ENCODE measurements at regions not wholly inside any gene's neighbourhood (a gene's known extent, or its start where the extent isn't known, plus 50 kb on each side); places are given as distances from the start of the nearest gene placed in this dataset.

GRCh38 chr3:24551626-24552025, 57.0 kb upstream of the THRB start:
- Histone ChIP-seq H3K4me1 (ENCODE audit: low read length) (peaks cover 11% of the 10 kb centered on the region; the same call in 1 of the 2 replicates), H3K27me3 (replicated peaks; ENCODE audit: insufficient read depth, low read length) (no peaks in the 10 kb centered on the region), H3K4me3 (ENCODE audit: low read length) (no peak overlapping the region), H4K20me1 (ENCODE audit: insufficient read depth, low read length) (no peaks in the 10 kb centered on the region), H3K36me3 (replicated peaks; ENCODE audit: insufficient read depth, low read length) (no peaks in the 10 kb centered on the region), H3K27ac (ENCODE audit: low read length) (no peak overlapping the region), H3K4me2 (ENCODE audit: low read depth, low read length) (no peak overlapping the region), H3K9me3 (replicated peaks; ENCODE audit: insufficient read depth, low read length) (no peaks in the 10 kb centered on the region; the same call in 1 of the 2 replicates), H2AFZ (ENCODE audit: low read length) (no peak overlapping the region), H3K79me2 (ENCODE audit: low read length) (no peaks in the 10 kb centered on the region), H3K9ac (ENCODE audit: low read length) (no peak overlapping the region), H3F3A (ENCODE audit: insufficient read depth, low read length) (no peaks in the 10 kb centered on the region), H3K9me2 (replicated peaks; ENCODE audit: insufficient read depth, low read length) (no peaks in the 10 kb centered on the region)
- no peak for TF ChIP-seq EZH2 (optimal IDR thresholded peaks at IDR 0.05; ENCODE audit: low read depth, low read length)
- TF ChIP-seq EZH2phosphoT487 (IDR thresholded peaks at IDR 0.05; ENCODE audit: low read length) = no peak
- no peak for TF ChIP-seq CTCF (IDR thresholded peaks at IDR 0.05; ENCODE audit: low read length)
- no peak for DNase-seq

- Histone ChIP-seq H3K27me3 (replicated peaks; ENCODE audit: insufficient read depth, low read length) (no peaks in the 10 kb centered on the region), H3K9me3 (replicated peaks; ENCODE audit: insufficient read depth, low read length) (no peaks in the 10 kb centered on the region), H3K79me2 (ENCODE audit: low read length) (no peaks in the 10 kb centered on the region), H3K9me2 (replicated peaks; ENCODE audit: insufficient read depth, low read length) (no peaks in the 10 kb centered on the region), H4K20me1 (ENCODE audit: insufficient read depth, low read length) (no peaks in the 10 kb centered on the region), H3F3A (ENCODE audit: insufficient read depth, low read length) (no peaks in the 10 kb centered on the region), H3K27ac (ENCODE audit: low read length) (no peak overlapping the region), H3K9ac (ENCODE audit: low read length) (no peak overlapping the region), H3K4me1 (ENCODE audit: low read length) (no peaks in the 10 kb centered on the region), H3K36me3 (replicated peaks; ENCODE audit: insufficient read depth, low read length) (no peaks in the 10 kb centered on the region), H2AFZ (ENCODE audit: low read length) (no peak overlapping the region), H3K4me3 (ENCODE audit: low read length) (no peak overlapping the region), H3K4me2 (ENCODE audit: low read depth, low read length) (no peak overlapping the region)
- TF ChIP-seq EZH2 (optimal IDR thresholded peaks at IDR 0.05; ENCODE audit: low read depth, low read length) = no peak
- no peak for TF ChIP-seq EZH2phosphoT487 (IDR thresholded peaks at IDR 0.05; ENCODE audit: low read length)
- TF ChIP-seq CTCF (IDR thresholded peaks at IDR 0.05; ENCODE audit: low read length) = no peak
- no peak for DNase-seq
Observed at GRCh38 chr3:24562895-24563294, 68.2 kb upstream of the THRB start.

GRCh38 chr3:24565053-24565452, 70.4 kb upstream of the THRB start:
- Histone ChIP-seq H3K79me2 (ENCODE audit: low read length) (no peaks in the 10 kb centered on the region), H3F3A (ENCODE audit: insufficient read depth, low read length) (no peaks in the 10 kb centered on the region), H3K9me2 (replicated peaks; ENCODE audit: insufficient read depth, low read length) (no peaks in the 10 kb centered on the region), H3K4me1 (ENCODE audit: low read length) (no peaks in the 10 kb centered on the region), H2AFZ (ENCODE audit: low read length) (no peak overlapping the region), H3K9me3 (replicated peaks; ENCODE audit: insufficient read depth, low read length) (no peaks in the 10 kb centered on the region), H3K4me2 (ENCODE audit: low read depth, low read length) (no peak overlapping the region), H3K4me3 (ENCODE audit: low read length) (no peak overlapping the region), H4K20me1 (ENCODE audit: insufficient read depth, low read length) (no peaks in the 10 kb centered on the region), H3K27ac (ENCODE audit: low read length) (no peak overlapping the region), H3K9ac (ENCODE audit: low read length) (no peak overlapping the region), H3K36me3 (replicated peaks; ENCODE audit: insufficient read depth, low read length) (no peaks in the 10 kb centered on the region), H3K27me3 (replicated peaks; ENCODE audit: insufficient read depth, low read length) (no peaks in the 10 kb centered on the region)
- TF ChIP-seq EZH2 (optimal IDR thresholded peaks at IDR 0.05; ENCODE audit: low read depth, low read length) = no peak
- no peak for TF ChIP-seq EZH2phosphoT487 (IDR thresholded peaks at IDR 0.05; ENCODE audit: low read length)
- no peak for TF ChIP-seq CTCF (IDR thresholded peaks at IDR 0.05; ENCODE audit: low read length)
- DNase-seq = no peak
